SK-N-SH (cell line): ENCODE measurements at regions not wholly inside any gene's neighbourhood (a gene's known extent, or its start where the extent isn't known, plus 50 kb on each side); places are given as distances from the start of the nearest gene placed in this dataset.

Source experiments
- CHD2 ChIP-seq: fragments of 150-350 bp; IDR thresholded peaks from 2 replicates; pipeline ENCODE4 v1.6.1; 2018; ENCODE audit warnings: low read length; ENCODE audit not compliant: partially characterized antibody
- CTCF ChIP-seq: fragments of 200-600 bp; sonication (generic); IDR thresholded peaks from 2 replicates; pipeline ENCODE4 v1.6.1; 2017; ENCODE audit warnings: antibody characterized with exemption, mild to moderate bottlenecking, moderate library complexity
- ELF1 ChIP-seq: IDR thresholded peaks from 2 replicates; pipeline ENCODE4 v1.4.0; 2012
- EZH2phosphoT487 ChIP-seq: fragments of 200-600 bp; sonication (generic); IDR thresholded peaks from 2 replicates; pipeline ENCODE4 v1.6.1; 2017; ENCODE audit warnings: low read depth, mixed run types, mild to moderate bottlenecking, antibody characterized with exemption, moderate library complexity, borderline replicate concordance
- FOSL2 ChIP-seq: IDR thresholded peaks from 2 replicates; pipeline ENCODE4 v1.4.0; 2012; ENCODE audit warnings: low read depth, mild to moderate bottlenecking, moderate library complexity, borderline replicate concordance
- NRF1 ChIP-seq: IDR thresholded peaks from 2 replicates; pipeline ENCODE4 v1.6.1; 2012; ENCODE audit warnings: low read depth, mild to moderate bottlenecking, low read length
- PBX3 ChIP-seq: IDR thresholded peaks from 2 replicates; pipeline ENCODE4; 2012
- POLR2AphosphoS5 ChIP-seq: IDR thresholded peaks from 2 replicates; pipeline ENCODE4 v1.6.1; 2012; ENCODE audit warnings: low read depth, low read length
- RAD21 ChIP-seq: IDR thresholded peaks from 2 replicates; pipeline ENCODE4 v1.6.1; 2012; ENCODE audit warnings: mild to moderate bottlenecking, low read length
- USF2 ChIP-seq: fragments of 150-350 bp; IDR thresholded peaks from 2 replicates; pipeline ENCODE4 v1.6.1; 2017; ENCODE audit warnings: antibody characterized with exemption, low read length, low read depth, borderline replicate concordance

GRCh38 chr3:82004266-82004665, 242.8 kb upstream of the GBE1 start:
- no peak for TF ChIP-seq PBX3
- TF ChIP-seq USF2, result no peak
- TF ChIP-seq CTCF, result no peak
- TF ChIP-seq EZH2phosphoT487, result no peak
- TF ChIP-seq POLR2AphosphoS5, result no peak
- TF ChIP-seq RAD21, result no peak
- TF ChIP-seq ELF1, result no peak
- no peak for TF ChIP-seq CHD2
- TF ChIP-seq NRF1, result no peak
- TF ChIP-seq FOSL2, result no peak
